HG03354 (cell line): ENCODE measurements at regions not wholly inside any gene's neighbourhood (a gene's known extent, or its start where the extent isn't known, plus 50 kb on each side); places are given as distances from the start of the nearest gene placed in this dataset.
"Not testable (repeated sequence)": the region's sequence is repeated elsewhere in the genome, so short reads cannot be mapped to it uniquely, and the experiment has no call there.

ENCODE experiments used
- ATAC-seq: cut with Tn5 transposase; IDR thresholded peaks from one replicate; pipeline ENCODE4 v1.9.1; 2021; ENCODE audit warnings: mild to moderate bottlenecking; ENCODE audit not compliant: unreplicated experiment, poor library complexity, severe bottlenecking

DNA sequence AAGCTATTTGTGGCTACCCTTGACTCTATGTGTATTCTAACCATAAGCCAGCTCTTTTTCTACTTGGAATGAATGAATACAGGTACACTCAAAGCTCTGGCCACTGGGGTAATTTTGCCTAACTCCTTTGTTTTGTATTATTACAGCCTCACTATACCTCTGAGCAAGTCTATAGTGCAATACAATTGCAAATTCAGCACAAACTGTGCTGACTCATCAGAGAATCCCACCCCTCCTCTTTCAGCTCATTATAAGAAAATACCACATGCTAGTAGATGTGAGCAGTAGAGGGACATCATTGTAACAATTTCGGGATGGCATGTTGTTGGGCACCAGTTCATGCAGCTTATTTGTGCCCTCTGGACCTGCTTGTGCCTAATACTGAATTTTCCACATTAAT lies 1382.2 kb downstream of the SLITRK5 start:
- no peak for ATAC-seq

DNA sequence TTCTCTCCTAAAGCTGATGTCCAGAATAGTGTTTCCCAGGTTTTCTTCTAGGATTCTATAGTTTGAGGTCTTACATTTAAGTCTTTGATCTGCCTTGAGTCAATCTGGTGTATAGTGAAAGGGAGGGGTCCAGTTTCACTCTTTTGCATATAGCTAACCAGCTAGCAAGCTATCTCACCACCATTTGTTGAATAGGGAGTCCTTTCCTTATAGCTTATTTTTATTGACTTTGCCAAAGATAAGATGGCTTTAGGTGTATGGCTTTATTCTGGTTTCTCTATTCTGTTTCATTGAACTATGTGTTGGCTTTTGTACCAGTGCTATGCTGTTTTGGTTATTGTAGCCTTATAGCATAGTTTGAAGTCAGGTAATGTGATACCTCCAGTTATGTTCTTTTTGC lies 1386.1 kb downstream of the SLITRK5 start:
- no peak for ATAC-seq

DNA sequence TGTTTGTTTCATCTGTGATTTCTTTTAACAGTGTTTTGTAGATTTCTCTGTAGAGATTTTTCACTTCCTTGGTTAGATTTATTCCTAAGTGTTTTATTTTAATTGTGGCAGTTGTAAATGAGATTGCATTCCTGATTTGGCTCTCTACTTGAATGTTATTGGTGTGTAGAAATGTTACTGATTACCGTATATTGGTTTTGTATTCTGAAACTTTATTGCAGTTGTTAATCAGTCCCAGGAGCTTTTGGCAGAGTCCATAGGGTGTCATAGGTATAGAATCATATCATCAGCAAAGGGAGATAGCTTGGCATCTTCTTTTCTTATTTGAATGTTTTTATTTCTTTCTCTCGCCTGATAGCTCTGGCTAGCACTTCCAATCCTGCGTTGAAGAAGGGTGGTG lies 1386.7 kb downstream of the SLITRK5 start:
- ATAC-seq = no peak

DNA sequence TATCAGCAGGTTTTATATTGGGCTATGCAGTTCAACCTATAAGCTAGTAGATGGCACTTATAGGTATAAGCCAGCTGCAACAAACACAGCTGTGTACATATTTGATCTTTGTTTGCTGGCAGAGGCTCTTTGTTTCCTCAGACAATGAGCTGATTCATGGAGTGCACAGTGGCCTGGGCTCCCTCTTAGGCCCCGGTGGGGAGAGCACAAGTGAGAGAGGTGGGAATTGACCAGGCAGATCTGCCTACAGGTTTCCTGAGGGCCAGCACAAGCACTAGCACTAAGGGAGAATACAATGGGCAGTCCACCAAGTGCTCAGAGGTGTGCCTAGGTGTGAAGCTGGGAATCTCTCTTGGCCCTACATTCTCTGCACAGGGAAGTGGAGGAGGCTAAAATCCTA lies 1390.7 kb downstream of the SLITRK5 start:
- ATAC-seq = no peak

DNA sequence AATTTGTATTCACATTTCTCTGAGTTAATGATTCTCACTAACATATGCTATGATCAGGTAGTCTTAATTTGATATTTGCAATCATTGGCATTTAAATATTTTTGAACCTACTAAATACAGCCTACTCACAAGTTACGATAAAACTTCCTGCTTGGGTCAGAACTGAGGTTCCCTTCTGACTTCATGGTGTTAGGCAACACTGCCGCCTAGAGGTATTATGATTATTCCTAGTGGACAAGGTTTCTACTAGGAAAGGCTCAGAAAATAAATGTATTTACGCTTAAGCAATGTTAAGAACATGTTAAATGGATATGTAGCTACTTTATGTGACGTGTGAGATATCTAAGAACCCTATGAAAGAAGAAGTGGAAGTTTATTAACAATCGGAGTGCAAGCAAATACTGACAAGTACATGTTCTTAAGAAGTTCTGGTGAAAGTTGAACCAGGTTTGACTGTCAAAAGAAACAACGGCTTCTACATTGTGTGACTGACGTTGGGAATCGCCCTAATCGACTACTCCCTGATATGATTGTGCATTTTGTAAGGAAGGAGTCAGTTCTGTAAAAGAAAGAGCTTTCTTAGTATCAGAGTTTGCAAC lies 1395.8 kb downstream of the SLITRK5 start:
- peak; percentile 76 for ATAC-seq

DNA sequence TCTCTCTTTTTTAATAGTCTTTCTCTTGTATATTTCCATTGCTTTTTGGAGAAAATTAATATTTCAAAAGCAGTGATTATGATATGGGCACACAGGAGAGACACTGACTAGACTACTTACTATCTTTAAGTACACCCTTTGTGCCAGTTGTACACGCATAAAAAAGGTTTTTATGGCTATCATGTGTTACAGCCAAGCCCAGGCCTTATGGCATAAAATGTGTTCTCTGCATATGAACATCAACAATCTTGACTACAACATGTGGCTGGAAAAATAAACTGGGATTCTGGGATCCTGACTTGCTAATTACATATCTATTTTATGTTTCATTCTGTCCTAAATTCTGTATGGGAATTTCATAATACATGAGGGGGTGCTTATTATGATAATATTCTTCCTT lies 1401.8 kb downstream of the SLITRK5 start:
- ATAC-seq = no peak

DNA sequence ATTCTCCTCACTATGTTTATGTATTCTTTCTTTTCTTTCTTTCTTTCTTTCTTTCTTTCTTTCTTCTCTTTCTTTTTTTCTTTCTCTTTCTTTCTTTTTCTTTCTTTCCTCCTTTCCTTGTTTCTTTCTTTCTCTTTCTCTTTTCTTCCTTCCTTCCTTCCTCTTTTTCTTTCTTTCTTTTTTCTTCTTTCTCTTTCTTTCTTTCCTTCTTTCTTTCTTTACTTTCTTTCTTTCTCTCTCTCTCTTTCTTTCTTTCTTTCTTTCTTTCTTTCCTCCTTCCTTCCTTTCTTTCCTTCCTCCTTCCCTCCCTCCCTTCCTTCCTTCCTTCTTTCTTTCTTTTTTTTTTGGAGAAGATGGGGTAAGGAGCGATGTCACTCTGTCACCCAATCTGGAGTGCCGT lies 1405.5 kb downstream of the SLITRK5 start:
- no peak for ATAC-seq

DNA sequence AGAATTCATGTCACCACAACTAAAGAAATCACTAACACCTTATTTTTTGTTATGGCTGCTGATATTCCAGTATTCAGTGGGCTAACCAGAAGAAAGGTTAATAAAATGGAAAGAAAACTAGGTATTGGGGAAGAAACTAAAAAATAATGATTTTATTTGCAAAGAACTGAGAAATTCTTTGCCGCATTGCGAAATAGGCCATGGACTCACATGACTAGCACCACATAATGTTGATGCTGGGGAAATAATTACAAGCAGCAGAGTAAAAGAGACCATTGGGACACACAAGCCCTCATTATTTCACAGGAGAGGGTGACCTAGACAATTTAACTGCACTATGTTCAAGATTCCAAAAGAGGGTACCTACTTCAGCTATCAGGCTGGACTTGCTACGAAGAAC lies 1411.5 kb downstream of the SLITRK5 start:
- no peak for ATAC-seq

DNA sequence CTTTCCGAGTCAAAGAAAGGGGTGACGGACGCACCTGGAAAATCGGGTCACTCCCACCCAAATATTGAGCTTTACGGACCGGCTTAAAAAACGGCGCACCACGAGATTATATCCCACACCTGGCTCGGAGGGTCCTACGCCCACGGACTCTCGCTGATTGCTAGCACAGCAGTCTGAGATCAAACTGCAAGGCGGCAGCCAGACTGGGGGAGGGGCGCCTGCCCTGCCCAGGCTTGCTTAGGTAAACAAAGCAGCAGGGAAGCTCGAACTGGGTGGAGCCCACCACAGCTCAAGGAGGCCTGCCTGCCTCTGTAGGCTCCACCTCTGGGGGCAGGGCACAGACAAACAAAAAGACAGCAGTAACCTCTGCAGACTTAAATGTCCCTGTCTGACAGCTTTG lies 1416.9 kb downstream of the SLITRK5 start:
- not testable (repeated sequence) for ATAC-seq

DNA sequence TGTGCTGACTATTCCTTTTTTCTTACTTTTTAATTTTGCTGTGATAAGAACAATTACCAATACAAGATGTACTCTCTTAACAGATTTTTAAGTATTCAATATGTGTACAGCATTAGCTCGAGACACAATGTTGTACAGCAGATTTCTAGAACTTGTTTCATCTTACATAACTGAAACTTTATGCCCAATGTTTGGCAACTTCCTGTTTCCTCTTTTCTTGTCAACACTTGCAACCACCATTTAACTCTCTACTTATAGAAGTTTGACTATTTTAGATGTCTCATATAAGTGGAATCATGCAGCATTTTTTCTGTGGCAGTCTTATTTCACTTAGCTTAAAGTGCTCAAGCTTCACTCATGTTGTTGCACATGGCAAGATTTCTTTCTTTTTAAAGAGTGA lies 1426.8 kb downstream of the SLITRK5 start:
- no peak for ATAC-seq

DNA sequence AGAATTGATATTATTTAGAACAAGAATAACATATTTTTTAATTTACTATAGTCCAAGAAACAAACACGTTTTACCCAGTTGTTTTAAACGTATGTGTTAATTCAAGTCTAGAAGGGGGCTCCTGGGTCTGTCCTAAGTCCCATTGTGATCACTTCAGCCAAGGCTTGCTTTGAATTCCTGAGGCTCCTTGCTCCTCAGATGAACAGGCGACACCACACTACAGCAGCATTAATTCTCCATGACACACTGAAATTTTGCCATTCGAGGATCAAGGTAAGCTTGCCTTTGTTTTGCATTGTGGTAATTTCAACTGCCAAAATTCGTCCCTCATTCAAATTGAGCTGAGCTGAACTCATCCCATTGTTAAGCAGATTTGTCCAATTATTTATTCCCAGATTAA lies 1442.6 kb downstream of the SLITRK5 start:
- no peak for ATAC-seq

DNA sequence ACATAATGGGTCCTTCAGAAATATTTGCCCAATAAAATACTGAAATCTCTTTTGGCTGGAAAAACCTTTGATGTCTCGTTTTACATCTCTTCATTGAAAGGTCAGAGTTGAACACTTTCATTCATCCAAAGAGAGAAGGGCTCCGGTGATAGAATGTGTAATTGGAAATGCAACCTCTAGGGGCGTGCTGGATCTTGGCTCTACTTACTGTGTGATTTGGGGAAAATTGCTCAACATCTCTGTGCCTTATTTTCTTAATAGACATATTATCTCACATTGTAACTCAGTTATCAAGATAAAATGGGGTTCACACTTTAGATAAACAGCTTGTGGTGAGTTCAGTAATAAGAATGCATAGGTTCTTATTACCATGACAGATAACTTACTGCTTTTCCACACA lies 1444.1 kb downstream of the SLITRK5 start:
- no peak for ATAC-seq

DNA sequence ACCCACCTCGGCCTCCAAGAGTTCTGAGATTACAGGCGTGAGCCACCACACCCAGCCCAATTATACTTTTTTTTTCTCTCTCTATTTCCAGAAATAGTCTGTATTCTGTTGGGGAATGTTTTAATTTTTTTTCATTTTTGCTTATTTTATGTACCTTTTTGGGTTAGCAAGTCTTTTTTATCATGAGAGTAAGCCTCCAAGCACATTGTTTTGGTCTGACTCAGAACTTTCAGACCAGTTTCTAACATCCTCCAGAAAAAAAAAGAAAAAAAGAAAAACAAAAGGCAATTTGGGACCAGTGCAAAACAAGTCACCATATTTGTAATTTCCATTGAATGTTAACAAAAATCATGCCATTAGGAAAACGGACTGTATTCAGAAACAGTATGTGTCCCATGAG lies 1465.5 kb downstream of the SLITRK5 start:
- no peak for ATAC-seq

DNA sequence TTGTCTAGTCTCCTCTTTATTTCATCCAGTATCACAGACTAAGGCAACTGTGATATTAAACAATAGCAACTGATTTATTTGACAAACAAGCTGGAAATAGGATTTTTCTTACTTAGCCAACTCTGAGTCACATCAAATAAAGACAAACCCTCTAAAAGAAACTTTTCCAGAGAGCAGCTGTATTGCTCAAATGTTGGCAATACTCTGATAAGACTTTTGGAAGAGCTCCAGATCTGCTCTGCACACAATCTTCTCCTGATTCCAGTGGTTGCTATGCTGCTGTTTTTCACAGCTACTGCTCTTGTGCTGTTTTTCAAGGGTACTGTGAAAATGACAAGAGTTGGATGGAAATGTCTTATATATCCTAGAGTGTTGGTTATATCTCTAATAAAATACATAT lies 1479.2 kb downstream of the SLITRK5 start:
- ATAC-seq = no peak

DNA sequence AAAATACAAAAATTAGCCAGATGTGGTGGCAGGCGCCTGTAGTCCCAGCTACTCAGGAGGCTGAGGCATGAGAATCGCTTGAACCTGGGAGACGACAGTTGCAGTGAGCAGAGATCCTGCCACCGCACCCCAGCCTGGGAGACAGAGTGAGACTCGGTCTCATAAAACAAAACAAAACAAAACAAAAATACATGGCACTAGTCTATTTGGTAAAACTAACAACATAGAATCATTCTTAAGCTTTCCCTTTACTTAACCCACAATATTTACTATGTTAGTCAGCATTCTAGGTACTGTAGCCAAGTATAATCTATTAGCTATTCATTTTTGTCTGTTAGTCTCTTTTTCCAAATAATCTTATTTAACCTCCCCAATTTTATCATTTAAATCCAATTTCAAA lies 1482.8 kb downstream of the SLITRK5 start:
- ATAC-seq = no peak

DNA sequence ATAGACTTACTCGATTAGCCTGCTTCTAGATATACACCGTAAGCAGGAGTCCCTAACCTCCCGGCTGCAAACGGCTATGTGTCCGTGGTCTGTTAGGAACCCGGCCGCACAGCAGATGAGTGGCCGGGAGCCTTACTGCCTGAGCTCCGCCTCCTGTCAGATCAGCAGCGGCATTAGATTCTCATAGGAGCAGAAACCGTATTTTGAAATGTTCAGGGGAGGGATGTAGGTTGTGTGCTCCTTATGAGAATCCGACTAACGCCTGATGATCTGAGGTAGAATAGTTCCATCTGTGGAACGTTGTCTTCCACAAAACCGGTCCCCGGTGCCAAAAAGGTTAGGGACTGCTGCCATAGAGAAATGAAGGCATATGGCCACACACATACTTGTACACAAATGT lies 1491.9 kb downstream of the SLITRK5 start:
- no peak for ATAC-seq

DNA sequence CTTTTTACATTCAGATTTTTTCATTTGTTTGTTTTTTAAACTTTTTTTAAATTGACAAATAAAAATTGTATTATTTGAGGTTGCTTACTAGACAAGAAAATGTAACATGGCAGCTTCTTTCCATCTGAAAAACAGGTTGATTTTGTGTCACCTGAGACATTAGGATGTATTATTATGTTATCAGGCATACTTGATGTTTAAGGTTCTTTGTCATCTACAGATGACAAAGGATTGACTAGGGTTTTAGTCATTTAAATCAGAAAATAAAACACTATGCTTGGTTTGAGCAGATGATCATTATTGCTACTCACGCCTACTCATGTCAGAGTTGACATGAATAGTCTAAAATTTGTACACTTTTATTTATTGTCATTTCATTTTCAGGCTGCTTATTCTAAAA lies 1494.5 kb downstream of the SLITRK5 start:
- no peak for ATAC-seq

DNA sequence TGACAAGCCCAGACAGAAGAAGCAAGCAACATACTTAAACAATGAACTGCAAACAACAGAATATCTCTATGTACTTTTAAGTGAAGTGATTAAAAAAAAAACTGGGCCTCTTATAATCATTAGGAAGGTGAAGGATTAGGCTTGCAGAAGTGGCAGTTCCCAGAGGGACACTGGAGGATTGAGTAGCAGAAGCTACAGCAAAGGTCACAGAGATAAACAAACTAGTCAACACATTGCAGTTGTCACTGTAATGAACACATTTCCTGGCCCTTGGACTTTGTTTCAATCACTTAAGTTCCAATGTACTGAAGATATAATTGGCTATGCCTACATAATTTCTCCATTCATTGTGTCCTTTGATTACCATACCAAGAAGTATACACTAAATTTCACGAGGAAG lies 1498.8 kb downstream of the SLITRK5 start:
- no peak for ATAC-seq

DNA sequence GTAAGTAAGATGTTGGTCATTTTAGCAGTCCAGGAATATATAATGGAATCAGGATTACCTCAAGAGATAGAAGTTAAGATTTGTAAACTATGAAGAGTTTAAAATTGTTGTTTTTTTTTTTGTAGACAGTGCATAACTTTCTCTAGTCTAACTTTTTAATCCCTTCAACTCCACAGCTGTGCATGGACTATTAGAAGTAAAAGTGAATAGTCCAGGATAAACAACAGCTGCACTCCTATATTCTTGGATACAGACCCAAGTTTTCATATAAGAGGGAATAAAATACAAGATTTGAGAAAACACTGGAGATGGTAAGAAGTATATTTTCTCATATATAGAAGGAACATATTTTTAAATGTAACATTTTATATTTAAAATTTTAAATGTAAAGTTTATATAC lies 1509.9 kb downstream of the SLITRK5 start:
- ATAC-seq = no peak

DNA sequence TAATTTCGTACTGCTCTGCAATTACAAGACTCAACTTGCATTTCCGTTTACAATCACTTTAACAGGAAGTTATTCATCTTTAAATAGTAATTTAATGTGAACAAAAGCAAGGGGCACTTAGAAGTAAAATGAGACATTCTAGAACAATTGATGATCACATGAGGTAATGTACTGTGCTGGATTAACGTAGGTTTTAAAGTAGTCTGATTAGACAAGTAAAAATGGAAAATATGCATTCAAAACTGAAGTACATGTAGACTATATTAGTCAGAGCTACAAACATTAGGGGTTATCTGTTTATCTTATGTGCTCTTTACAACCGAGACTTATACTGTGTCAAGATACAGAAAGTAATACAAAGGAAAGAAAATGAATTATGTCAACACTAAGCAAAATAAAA lies 1528.0 kb downstream of the SLITRK5 start:
- no peak for ATAC-seq

DNA sequence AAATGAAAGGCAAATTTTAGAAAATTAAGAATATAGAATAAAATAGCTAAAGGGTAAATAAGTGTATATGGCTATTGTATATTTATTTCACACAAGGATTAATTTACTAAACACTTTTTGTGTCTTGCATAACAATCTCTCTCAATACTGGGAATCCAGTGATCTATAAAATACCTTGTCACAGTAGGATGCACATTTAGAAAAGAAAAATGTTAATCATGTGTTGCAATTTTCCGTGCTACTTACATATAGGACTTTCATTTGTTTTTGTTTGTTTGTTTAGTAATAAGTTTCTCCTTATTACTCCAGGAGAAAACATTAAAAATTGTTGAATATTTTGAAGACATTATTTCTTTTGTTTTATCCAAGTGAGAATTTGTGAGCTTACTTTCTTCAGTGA lies 1533.3 kb downstream of the SLITRK5 start:
- ATAC-seq = no peak

DNA sequence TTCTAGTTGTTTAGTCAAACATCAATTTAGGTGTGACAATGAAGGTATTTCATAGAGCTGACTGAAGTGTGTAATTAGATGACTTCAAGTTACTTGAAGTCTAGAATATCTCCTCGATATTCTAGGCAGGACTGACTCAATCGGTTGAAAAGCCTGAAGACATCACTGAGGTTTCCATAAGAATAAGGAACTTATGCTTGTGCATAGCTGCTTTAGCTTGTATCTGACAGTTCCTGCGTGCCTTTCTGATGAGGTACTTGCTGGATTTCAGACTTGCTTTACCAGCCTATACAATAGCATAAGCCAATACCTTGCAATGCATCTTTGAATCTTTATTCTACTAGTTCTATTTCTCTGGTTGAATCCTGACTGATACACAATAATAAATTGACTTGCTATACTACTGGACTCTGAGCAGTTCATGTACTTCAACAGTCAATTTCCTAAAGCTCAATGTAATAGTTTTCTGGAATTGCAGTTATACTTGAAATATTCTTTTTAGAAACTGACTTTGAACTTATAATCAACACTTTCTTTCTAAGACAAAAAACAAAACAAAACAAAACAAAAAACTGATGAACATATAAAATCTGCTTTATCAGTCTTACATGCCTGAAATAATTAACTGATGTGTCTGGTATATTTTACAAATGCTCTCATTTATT lies 1534.8 kb downstream of the SLITRK5 start:
- ATAC-seq = no peak
